ENCODE measurements at regions not wholly inside any gene's neighbourhood (a gene's known extent, or its start where the extent isn't known, plus 50 kb on each side); places are given as distances from the start of the nearest gene placed in this dataset.
"Not testable (repeated sequence)": the region's sequence is repeated elsewhere in the genome, so short reads cannot be mapped to it uniquely, and the experiment has no call there.

DNA sequence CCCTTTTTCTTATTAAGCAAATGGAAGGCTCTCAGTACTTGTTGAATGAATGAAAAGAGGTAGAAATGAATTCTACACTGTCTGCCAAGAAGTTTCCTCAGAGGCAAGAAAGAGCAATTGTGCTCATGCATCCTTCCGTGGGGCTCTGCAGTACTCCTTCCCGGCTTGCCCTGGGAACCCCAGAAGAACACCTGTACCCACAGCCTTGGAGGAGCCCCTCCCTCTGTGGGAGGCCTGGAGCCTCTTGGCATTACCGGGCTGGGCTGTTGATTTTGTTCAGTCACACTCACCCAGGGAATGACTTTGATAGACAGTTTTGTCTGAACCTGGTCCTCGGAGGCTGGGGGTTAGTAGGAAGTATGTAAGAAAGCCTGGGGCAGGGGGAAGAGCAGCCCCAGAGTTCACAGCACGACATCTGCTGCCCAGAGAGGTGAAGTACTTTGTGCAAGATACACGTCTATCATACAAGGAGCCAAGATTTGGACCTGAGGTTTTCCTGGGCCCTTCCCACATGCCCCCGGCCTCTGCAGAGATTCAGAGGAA lies 134.8 kb upstream of the GDF10 start:
- no peak for DNase-seq (ENCODE audit: low read depth in 3 of 3, low spot score in 1 of 3)

DNA sequence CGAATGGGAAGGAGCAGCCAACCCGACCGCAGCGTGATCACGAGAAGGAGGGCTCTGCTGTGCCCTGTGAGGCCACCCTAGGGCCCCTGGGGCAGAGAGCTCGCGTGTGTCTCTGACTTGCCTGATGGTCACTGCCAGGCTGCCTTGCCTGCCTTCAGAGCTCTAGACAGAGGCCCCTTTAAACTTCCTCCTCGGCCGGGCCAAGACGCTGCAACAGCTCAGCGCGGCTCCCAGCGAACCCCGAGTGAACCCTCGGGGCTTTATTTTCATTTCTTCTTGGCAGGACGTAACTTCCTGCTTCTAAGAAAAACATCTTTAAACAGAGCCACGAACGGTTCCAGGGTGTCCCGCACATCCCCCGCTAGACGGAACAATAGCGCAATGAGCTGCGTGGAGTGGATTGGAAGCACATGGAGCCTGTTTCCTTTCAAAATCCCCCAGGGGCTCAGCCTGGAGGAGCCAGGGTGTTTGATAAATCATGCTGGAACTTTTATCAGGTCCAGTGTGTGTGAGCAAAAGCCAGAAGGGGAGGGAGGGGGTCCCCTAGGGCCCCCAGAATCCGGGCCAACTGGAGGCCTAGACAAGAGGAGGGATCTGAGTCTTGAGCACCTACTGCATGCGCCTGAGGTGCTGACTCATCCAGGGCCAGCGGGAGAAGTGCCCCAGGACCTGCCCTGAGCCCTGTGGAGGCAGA lies 134.1 kb upstream of the GDF10 start:
- DNase-seq (ENCODE audit: low read depth in 3 of 3, low spot score in 1 of 3) = peak in 2 of 3 donors; percentile 9 to 26

DNA sequence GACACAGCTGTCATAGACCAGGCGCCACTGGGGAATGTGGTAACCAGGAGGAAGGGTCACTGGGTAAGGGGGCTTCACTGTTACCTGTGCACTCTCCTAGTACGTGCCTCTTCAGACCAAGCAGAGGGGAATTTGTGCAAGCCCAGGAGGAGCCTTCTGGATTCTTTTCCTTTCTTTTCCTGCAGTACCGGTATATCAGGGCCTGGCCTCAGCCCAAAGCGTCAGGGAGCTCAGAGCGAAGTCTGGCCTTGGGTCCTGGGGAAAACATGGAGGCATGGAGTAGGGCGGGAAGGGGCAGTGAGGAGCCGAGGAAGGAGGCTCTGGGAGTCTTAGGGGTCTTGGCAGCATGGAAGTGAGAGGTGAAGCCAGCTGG lies 133.6 kb upstream of the GDF10 start:
- no peak for DNase-seq (ENCODE audit: low read depth in 3 of 3, low spot score in 1 of 3)

DNA sequence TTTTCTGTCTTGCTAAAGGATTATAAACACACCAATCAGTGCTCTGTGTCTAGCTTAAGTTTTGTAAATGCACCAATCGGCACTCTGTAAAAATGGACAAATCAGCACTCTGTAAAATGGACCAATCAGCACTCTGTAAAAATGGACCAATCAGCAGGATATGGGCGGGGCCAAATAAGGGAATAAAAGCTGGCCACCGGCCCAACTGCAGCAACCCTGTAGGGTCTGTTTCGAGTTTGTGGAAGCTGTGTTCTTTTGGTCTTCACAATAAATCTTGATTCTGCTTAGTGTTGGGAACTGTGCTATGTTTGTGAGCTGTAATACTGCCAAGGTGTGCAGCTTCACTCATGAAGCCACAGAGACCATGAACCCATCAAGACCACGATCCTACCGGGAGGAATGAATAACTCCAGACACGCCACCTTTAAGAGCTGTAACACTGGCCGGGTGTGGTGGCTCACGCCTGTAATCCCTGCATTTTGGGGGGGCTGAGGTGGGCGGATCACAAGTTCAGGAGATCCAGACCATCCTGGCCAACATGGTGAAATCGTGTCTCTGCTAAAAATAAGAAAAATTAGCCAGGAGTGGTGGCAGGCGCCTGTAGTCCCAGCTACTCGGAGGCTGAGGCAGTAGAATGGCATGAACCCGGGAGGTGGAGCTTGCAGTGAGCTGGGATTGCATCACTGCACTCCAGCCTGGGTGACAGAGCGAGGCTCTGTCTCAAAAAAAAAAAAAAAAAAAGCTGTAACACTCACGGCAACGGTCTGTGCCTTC lies 133.0 kb upstream of the GDF10 start:
- DNase-seq (ENCODE audit: low read depth in 3 of 3, low spot score in 1 of 3) = not testable (repeated sequence)

DNA sequence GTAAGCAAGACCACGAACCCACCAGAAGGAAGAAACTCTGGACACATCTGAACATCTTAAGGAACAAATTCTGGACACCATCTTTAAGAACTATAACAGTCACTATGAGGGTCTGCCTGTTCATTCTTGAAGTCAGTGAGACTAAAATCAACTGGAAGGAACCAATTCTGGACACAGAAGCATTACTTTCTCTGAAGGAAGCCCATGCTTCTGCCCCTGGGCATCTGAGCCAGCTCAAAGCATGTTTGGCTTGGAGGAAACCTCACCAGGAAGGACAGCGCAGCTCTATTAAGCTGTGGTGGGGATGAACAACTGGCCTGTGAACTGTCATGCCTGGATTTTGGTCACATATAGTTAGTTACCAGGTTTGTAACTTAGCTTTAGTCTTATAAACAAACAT lies 132.4 kb upstream of the GDF10 start:
- no peak for DNase-seq (ENCODE audit: low read depth in 3 of 3, low spot score in 1 of 3)

DNA sequence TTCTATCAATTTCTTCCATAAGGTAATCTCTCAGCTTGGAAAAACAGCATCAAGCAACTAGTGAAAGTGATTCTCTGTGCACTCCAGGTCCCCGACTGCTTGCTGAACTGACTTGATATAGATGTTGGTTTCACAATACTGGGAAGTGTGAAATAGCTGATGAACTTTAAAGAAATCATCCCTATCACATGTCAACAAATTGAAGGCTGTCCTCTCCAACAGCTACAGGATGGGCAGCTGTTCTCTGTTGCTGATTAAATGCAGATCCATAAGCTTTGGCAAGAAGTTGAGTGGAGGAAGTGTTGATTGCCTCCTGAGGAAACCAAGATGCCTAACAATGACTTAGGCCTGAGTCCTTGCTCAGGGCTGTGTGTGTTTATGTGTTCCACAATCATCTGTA lies 130.4 kb upstream of the GDF10 start:
- no peak for DNase-seq (ENCODE audit: low read depth in 3 of 3, low spot score in 1 of 3)

DNA sequence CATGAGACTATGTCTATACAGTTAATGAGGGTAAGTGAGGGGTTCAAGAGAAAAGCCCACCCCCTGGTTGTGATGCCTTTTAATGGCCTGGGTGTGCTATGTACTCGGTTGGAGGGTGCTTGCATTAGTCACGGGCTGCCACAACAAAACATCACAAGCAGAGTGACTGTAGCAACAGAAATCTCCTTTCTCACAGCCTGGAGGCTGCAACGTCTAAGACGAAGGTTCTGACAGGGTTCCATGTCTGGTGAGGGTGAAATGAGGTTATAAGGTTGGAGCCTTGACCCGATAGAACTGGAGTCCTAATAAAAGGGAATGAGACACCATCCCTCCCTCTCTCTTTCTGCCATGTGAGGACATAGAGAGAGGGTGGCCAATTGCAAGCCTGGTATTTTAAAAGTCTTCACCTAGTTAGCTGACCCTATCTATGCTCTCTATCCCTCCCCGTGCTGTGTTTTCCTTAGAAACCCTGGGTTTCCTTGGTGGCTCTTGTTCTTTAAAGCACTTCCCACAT lies 126.0 kb upstream of the GDF10 start:
- no peak for DNase-seq (ENCODE audit: low read depth in 3 of 3, low spot score in 1 of 3)

DNA sequence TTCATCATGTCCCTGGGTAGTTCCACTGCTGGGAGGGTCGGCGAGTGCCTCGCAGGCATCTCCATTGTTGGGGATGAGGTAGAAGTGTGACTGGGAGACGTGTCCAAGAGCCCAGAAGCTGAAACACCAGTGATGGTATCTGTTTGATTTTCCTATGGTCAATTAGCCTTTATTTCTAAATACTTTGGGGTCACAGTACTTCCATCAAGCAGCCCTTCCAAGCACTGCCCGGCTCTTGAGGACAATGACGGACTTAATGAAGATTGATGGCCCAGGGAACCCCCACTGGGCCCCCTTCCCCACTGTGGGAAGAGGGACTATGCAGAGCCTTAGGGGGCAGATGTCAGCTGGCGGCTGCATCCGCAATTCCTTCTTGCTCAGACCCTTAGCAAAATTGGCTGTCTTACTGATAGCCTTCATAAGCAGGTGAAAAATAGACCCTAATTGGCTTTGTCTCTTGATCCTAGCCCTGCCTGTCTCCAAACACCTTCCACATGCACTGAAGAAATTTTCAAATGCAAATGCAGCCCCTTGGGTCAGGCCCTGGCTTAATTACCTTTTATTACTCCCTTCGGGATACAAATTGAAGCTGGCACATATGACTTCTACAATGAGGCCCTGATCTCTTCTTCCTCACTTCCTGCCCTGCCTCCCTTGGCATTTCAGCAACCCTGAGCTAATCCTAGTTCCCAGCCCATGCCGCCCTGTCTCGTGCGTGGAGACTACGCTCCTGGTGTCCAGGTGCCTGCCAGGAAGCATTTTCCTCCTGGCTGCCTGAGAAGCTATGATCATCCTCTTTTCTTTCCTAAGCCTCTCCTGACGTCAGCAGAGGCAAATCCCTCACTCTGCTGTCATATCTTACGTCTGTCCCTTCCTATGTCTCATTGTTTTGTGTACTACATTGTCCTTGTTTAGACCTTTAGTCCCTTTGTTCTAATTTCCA lies 124.5 kb upstream of the GDF10 start:
- DNase-seq (ENCODE audit: low read depth in 3 of 3, low spot score in 1 of 3) = no peak

DNA sequence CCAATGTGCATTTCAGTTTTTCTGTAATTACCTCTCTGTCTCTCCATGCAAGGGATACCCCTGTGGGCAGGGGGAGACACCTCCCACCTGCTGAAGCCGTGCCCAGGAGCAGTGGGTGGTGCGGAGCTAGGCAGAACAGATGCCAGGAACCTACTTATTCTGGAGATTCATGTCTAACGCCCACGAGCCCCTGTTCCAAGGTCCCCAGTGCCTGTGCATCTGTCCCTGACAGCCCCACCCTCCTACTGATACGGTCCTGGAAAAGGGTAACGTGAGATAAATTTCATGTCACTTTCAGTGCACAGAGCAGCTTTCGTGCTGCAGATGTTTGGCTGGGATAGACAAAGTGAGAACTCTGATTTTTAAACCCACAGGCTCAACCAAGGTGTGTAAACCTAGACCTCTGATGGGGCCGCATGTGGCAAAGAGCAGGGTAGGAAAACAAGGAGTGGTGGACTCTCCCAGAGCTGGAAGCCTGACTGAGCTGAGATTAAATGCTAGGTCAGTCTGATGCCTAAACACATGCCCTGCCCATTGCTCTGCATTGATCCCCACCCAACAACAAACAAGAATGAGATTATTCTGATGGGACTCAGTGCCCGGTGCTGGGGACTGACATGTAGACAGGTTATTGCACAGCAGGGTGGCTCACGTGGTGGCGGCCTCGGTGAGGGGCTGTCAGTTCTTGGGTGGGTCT lies 123.6 kb upstream of the GDF10 start:
- no peak for DNase-seq (ENCODE audit: low read depth in 3 of 3, low spot score in 1 of 3)

DNA sequence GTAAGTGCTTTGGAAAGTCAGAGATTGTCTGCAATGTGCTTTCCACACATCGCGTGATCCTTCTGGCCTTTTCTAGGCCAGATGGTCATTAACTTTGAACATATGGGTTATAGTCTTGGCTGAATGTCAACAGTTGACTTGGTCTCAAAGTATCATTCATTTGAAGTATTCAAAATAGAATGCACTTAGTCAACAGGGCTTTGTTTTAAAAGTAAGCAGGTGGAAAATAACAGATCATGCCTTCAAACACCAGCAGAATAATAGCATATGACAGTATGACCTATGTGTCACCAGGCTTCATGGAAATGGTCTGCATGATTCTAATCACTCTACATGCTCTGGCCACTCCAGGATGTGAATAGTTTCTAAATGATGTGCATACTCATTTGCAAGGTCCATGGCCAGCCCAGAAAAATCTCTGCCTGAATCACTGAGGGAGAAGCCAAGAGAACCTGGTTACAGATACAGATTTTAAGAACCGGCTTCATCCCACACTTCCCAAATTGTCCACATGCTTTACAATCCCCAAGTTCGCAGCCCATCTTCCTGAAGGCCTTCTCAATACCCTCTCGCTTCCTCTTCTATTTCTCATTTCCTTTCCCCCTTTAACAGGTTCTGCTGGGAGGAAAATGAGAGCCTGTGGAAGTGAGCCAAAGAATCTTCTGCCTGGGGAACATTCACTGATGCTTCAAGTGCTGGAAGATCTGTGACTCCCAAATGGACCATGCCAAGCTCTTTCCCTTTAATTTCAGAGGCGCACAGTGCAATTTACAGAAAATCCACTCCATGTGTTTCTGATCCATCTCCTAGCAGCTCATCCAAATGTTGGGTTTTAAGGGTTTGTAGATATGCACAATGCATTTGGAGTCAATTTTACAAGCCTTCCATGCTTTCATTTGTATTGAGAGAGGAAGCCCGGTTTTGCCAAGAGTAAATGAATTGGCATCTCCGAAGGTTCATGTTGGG lies 122.8 kb upstream of the GDF10 start:
- no peak for DNase-seq (ENCODE audit: low read depth in 3 of 3, low spot score in 1 of 3)

DNA sequence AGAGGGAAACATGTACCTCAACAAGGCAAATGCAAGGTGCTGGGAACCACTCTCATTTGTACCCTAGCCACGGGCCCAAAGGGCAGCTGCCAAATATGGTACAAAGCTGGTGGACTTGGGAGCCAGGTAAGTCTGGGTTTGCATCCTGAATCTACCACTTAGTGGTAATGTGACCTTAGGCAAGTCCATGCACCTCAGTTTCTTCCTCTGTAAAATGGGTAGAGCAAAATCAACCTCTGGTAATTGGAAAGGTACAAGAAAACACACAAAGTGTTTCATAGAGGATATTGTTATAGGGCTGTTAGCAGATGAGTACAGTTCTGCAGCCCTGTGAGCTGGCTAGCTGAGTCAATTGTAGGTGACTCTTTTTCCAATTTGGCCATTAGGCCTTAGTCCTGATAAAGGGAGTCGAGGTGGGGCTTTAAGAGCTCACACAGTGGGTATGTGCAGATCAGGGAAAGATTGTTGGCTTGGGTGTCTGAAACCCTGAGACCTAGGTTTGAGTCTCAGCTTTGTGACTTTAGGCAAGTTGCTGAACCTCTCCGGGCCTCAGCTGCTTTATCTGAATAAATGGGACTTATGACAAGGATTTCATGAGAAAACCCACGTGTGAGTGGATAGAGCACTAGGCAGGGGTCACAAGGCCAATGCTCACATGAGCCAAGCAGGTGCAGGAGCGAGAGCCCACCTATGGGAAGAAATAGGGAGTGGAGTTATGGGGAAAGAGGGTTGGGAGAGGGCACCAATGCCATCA lies 121.3 kb upstream of the GDF10 start:
- no peak for DNase-seq (ENCODE audit: low read depth in 3 of 3, low spot score in 1 of 3)

DNA sequence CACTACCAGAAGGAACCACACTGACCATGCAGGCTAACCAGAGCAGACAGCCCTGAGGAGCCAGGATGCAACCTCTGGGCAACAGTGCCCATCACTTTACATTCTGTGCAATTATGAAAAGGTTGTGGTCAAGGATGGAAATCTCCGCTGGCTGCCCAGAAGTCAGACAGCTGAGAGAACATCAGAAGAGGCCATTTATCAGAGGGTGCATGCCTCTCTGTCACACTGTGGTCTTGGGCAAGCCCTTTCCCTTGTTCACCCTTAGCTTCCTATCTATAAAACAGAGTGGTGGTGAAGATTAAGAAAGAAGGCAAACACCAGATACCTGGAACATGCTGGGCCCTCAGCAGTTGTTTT lies 120.7 kb upstream of the GDF10 start:
- no peak for DNase-seq (ENCODE audit: low read depth in 3 of 3, low spot score in 1 of 3)

DNA sequence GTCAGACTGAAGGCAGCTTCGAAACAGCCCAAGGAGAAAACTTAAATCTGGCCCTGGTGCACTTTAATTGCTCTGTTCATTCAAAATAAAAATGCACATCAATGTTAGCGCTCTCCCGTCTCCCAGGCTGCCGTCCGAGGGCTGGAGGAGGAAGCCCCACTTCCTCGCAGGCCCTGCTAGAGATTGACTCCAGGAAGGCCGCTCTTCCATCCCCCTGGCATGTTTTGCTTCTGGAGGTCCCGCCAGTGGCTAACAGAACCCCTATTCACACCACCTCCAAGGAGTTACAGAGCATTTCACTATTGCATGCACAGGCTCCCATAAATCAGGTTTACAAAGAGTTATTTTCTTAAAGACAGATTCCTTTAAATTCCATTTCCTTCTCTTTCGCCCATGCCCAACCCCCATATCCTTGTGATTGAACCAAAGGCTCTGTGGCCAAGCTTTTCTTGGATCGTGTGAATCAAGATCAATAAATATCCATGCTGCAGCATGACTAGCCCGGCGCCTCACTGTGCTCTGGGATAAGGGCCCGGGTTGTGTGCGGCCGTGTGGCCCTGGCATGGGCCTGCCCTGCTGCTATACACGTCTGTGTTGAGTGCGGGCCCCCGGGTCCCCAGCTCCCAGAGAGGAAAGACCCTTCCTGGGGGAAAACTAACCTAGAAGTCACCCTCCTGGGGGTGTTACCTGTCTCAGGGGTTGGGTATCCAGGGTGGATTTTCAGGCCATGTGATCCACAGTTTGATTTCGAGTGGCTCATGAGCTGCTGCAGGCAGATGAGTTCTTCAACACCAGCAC lies 118.7 kb upstream of the GDF10 start:
- no peak for DNase-seq (ENCODE audit: low read depth in 3 of 3, low spot score in 1 of 3)

DNA sequence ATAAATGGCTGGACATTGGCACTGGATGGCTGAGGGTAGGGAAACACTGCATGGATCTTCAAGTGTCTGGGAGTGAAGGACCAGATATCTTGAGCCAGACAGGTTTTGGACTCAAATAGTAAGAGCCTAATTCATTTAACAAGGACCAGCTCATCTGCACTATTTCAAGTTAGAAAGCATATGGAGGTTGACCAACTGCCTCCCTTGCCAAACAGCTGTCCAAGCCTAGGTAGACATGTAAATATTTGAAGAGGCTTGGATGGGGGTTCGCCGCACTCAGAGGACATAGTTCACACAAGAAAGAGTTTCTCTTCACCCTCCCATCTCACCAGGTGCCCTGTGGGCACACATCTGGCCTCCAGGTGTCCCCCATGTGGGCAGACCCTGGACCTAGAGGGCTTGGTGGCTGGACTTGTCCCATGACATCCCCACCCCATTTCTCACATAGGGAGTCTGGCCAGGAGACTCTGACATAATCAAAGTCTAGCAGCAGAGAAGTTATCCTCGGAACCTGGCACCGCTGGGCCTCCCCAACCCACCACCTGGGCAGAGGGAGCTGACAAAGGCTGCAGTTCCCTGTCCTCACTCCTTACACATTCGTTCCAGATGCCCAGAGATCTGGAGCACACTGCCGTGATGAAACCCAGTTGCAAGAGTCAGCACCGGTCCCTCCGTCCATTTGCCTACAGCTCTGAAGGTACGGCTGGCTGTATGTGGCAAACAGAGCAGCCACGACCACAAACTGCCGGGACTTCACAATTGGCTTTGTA lies 116.9 kb upstream of the GDF10 start:
- no peak for DNase-seq (ENCODE audit: low read depth in 3 of 3, low spot score in 1 of 3)

DNA sequence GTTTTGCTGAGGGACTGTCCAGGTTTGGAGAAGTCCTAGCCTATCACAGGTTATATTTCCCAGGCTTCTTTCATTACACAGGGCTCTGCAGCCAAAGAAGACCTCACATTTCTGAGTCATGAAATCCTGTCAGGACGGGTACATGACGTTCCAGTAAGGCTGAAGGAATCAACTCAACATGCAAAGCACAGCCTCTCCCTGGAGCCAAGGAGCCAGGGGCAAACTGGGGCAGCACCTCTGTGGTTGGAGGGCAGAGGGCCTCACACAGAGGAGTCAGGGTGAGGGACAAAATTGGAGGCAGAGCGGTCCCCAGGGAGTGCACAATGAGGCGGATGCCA lies 116.3 kb upstream of the GDF10 start:
- no peak for DNase-seq (ENCODE audit: low read depth in 3 of 3, low spot score in 1 of 3)

DNA sequence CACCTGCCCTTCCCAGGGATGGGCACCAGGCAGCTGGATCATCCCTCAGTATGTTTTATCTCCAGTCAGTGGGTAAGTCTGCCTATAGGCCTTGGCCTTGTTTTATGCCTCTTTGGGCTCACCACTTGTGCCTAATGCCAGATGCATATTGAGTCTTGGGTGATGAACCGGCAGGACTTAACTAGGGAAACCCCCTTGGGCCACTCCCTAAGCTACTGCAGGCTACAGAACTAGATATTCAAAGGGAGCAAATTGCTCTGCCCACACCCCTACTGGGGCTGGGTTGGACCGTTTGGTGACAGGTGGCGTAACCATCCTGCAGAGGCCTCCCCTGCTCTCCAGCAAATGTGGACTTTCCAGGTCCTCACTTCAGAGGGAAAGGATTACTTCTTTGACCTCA lies 115.7 kb upstream of the GDF10 start:
- DNase-seq (ENCODE audit: low read depth in 3 of 3, low spot score in 1 of 3) = no peak

DNA sequence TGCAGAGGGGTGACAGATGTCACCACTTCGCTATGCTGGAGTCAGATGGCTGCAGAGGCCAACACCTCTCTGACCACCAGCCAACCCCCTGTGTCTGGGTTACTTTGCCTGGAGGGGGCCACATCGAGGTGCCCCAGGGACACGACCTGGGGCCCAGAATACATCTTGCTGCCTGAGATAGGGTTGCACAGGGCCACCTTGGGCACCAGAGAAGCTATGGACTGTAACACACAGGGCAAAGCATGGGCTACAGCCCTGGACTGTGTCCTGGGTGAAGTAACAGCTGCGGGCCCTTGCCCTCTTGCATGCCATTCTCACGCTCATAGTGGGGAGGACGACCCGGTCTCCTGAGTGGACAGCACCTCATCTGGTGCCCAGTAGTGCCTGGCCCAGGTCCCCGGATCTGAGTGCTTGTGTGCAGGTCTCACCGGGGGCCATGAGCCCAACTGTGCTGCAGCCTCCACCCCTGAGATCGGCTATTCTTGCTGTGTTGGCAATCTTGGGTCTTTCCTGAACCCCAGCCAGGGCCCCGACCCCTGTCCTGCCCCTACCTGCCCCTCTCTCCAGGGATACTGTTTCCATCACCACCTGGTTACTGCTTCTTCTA lies 115.2 kb upstream of the GDF10 start:
- DNase-seq (ENCODE audit: low read depth in 3 of 3, low spot score in 1 of 3) = no peak
